ENCODE measurements at regions not wholly inside any gene's neighbourhood (a gene's known extent, or its start where the extent isn't known, plus 50 kb on each side); places are given as distances from the start of the nearest gene placed in this dataset.
"Not testable (repeated sequence)": the region's sequence is repeated elsewhere in the genome, so short reads cannot be mapped to it uniquely, and the experiment has no call there.

GRCh38 chr14:49946320-49947141 is 53.6 kb downstream of the ARF6 start:
- DNase-seq: no peak

- no peak for DNase-seq
These were observed 54.6 kb downstream of the ARF6 start for GRCh38 chr14:49947506-49947905.

- no peak for DNase-seq
These were observed 57.7 kb downstream of the ARF6 start for GRCh38 chr14:49950275-49951228.

- DNase-seq: no peak
These were observed 58.3 kb downstream of the ARF6 start for GRCh38 chr14:49951229-49951607.

GRCh38 chr14:49951691-49952345 is 58.9 kb downstream of the ARF6 start:
- DNase-seq: no peak

- DNase-seq: no peak
These were observed 60.3 kb downstream of the ARF6 start for GRCh38 chr14:49953196-49953595.

GRCh38 chr14:49954171-49954631 is 61.3 kb downstream of the ARF6 start:
- DNase-seq: no peak

- DNase-seq: no peak
These were observed 62.1 kb downstream of the ARF6 start for GRCh38 chr14:49955024-49955423.

GRCh38 chr14:49957089-49957852 is 64.4 kb downstream of the ARF6 start:
- no peak for DNase-seq

GRCh38 chr14:49959822-49960408 is 67.0 kb downstream of the ARF6 start:
- no peak for DNase-seq

GRCh38 chr14:49960453-49960852 is 67.6 kb downstream of the ARF6 start:
- no peak for DNase-seq

GRCh38 chr14:49961270-49962222 is 68.7 kb downstream of the ARF6 start:
- DNase-seq: no peak

GRCh38 chr14:49962621-49963020 is 69.7 kb downstream of the ARF6 start:
- DNase-seq: no peak

GRCh38 chr14:49965068-49965651 is 72.3 kb downstream of the ARF6 start:
- DNase-seq: not testable (repeated sequence)

GRCh38 chr14:49966304-49966809 is 73.5 kb downstream of the ARF6 start:
- DNase-seq: no peak

- DNase-seq: no peak
These were observed 74.2 kb downstream of the ARF6 start for GRCh38 chr14:49966971-49967630.

GRCh38 chr14:49969961-49970360 is 77.1 kb downstream of the ARF6 start:
- no peak for DNase-seq

- DNase-seq: no peak
These were observed 77.7 kb downstream of the ARF6 start for GRCh38 chr14:49970474-49971147.

Data from activated CD4-positive, alpha-beta T cell treated with anti-CD3 and anti-CD28 coated beads for 1 hour (primary cell).